Dedifferentiated amniotic fluid mesenchymal stem cell (primary cell): ENCODE measurements at regions not wholly inside any gene's neighbourhood (a gene's known extent, or its start where the extent isn't known, plus 50 kb on each side); places are given as distances from the start of the nearest gene placed in this dataset.

ENCODE experiments used
- DNase-seq: peaks from one replicate; pipeline ENCODE4 v3.0.0-alpha.2; 2016; ENCODE audit errors: extremely low spot score

DNA sequence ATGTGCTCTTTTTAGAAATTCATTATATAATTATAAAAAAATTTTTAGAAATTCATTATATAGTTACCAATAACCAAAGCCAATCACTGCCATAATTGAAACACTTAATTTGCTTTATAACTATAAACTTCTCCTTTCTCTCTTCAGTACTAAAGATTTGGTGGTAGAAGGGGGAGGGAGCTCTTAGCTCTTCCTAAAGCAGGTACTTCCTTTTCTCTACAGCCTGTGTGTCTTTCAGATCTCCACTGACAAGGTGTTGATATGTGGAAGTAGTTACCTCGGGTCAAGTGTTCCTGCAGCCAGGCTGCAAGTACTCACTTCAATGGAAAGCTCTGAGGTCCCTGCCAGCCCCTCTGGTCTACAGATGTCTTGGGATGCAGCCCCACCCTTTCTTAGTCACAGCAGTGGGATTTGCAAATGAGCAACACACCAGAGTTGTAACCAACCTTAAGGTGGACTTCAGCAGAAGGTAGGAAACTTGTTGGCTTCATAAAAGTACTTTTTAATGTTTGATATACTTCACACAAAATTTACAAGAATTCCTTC lies 690.0 kb downstream of the ARHGAP15 start:
- DNase-seq, result no peak
